HG03108 (cell line): ENCODE measurements at regions not wholly inside any gene's neighbourhood (a gene's known extent, or its start where the extent isn't known, plus 50 kb on each side); places are given as distances from the start of the nearest gene placed in this dataset.
A peak's percentile ranks its signal among the peaks of the same experiment; 100 is the strongest.

Experiments
- ATAC-seq: cut with Tn5 transposase; IDR thresholded peaks from one replicate; pipeline ENCODE4 v1.9.1; 2021; ENCODE audit warnings: moderate library complexity; ENCODE audit not compliant: unreplicated experiment

- no peak for ATAC-seq
These were observed 156.3 kb downstream of the SLC7A11 start for GRCh38 chr4:138085736-138086305.

GRCh38 chr4:138078751-138079520, 163.2 kb downstream of the SLC7A11 start:
- ATAC-seq: no peak

- ATAC-seq: no peak
These were observed 163.9 kb downstream of the SLC7A11 start for GRCh38 chr4:138078253-138078652.

GRCh38 chr4:138076561-138076960, 165.6 kb downstream of the SLC7A11 start:
- ATAC-seq: no peak

- no peak for ATAC-seq
These were observed 171.3 kb downstream of the SLC7A11 start for GRCh38 chr4:138070816-138071215.

GRCh38 chr4:138063581-138063980, 178.6 kb downstream of the SLC7A11 start:
- ATAC-seq: no peak

GRCh38 chr4:138062929-138063328, 179.2 kb downstream of the SLC7A11 start:
- no peak for ATAC-seq

- ATAC-seq: no peak
These were observed 185.6 kb downstream of the SLC7A11 start for GRCh38 chr4:138056541-138056940.

GRCh38 chr4:138055890-138056289, 186.3 kb downstream of the SLC7A11 start:
- ATAC-seq: no peak

- no peak for ATAC-seq
These were observed 188.4 kb downstream of the SLC7A11 start for GRCh38 chr4:138053641-138054301.

GRCh38 chr4:138052806-138053632, 189.1 kb downstream of the SLC7A11 start:
- no peak for ATAC-seq

- no peak for ATAC-seq
These were observed 191.0 kb downstream of the SLC7A11 start for GRCh38 chr4:138051157-138051556.

GRCh38 chr4:138050601-138051000, 191.5 kb downstream of the SLC7A11 start:
- ATAC-seq: no peak

- no peak for ATAC-seq
These were observed 192.8 kb downstream of the SLC7A11 start for GRCh38 chr4:138049355-138049754.

GRCh38 chr4:138047290-138047689, 194.9 kb downstream of the SLC7A11 start:
- no peak for ATAC-seq

GRCh38 chr4:138045036-138045435, 197.1 kb downstream of the SLC7A11 start:
- no peak for ATAC-seq

- no peak for ATAC-seq
These were observed 203.1 kb downstream of the SLC7A11 start for GRCh38 chr4:138039010-138039409.

- no peak for ATAC-seq
These were observed 204.5 kb downstream of the SLC7A11 start for GRCh38 chr4:138037696-138038095.

GRCh38 chr4:138035781-138036258, 206.3 kb downstream of the SLC7A11 start:
- peak; percentile 100 for ATAC-seq

- no peak for ATAC-seq
These were observed 207.3 kb downstream of the SLC7A11 start for GRCh38 chr4:138034871-138035270.

GRCh38 chr4:138032222-138032621, 209.9 kb downstream of the SLC7A11 start:
- ATAC-seq: no peak
